HCT116 (cell line): ENCODE measurements at regions not wholly inside any gene's neighbourhood (a gene's known extent, or its start where the extent isn't known, plus 50 kb on each side); places are given as distances from the start of the nearest gene placed in this dataset.

ENCODE experiments used
- ATAC-seq: fragments of 200-7000 bp; cut with Tn5 transposase; 2 replicates; pipeline ENCODE4 v1.9.1; 2020; ENCODE audit warnings: mild to moderate bottlenecking, moderate library complexity
- BruUV-seq: library from RNA; stranded (reverse); fragments of 400-500 nt; replicated peaks from 2 replicates; lab custom pipeline; 2021; lab: Mats Ljungman, UMichigan
- CTCF ChIA-PET: fragments of 300-600 bp; sonication (Branson Sonifier 250); formaldehyde crosslinking; loops from one replicate; lab custom pipeline; 2021; ENCODE audit warnings: antibody characterized with exemption; lab: Charles Lee
- POLR2A ChIA-PET: fragments of 300-600, 350-600 bp; sonication (Branson Sonifier 250); formaldehyde crosslinking; loops from one replicate; lab custom pipeline; 2021; ENCODE audit warnings: antibody characterized with exemption; lab: Charles Lee
- RAD21 ChIA-PET, 2 experiments: fragments of 300-600 bp; sonication (Branson Sonifier 250); formaldehyde crosslinking; loops; one replicate each; lab custom pipeline; 2023; ENCODE audit warnings: low total read pairs in 2 of 2; ENCODE audit not compliant: uncharacterized antibody in 2 of 2, unreplicated experiment in 2 of 2, low non-redundant PET in 1 of 2; lab: Charles Lee
- DNase-seq: peaks from one replicate; pipeline ENCODE4 v3.0.0-alpha.2; 2010; ENCODE audit warnings: low read depth, low spot score
- H2AFZ ChIP-seq: fragments of 200-600 bp; shearing (Covaris generic), sonication (generic); 2 replicates; pipeline ENCODE4 v1.6.1; 2017; ENCODE audit warnings: low read depth, mixed run types, mixed read lengths, antibody characterized with exemption, low read length; ENCODE audit not compliant: poor library complexity, severe bottlenecking
- H3K27ac ChIP-seq: 2 replicates; pipeline ENCODE4 v1.5.1; 2012; ENCODE audit warnings: low read depth, low read length
- H3K27me3 ChIP-seq: fragments of 200-600 bp; sonication (generic); 2 replicates; pipeline ENCODE4 v1.6.1; 2016; ENCODE audit warnings: mixed run types, low read length, mixed read lengths; ENCODE audit not compliant: insufficient read depth
- H3K36me3 ChIP-seq, 2 experiments: fragments of 200-500 bp in 1 of 2; fragments of 200-600 bp in 1 of 2; sonication (Bioruptor generic) in 1 of 2; sonication (generic) in 1 of 2; 2 replicates each; pipeline versions ENCODE4 v1.5.1 to v1.6.1; 2014 to 2016; ENCODE audit warnings: low read length in 2 of 2, inconsistent platforms in 1 of 2, mixed read lengths in 1 of 2, mixed run types in 1 of 2; ENCODE audit not compliant: insufficient read depth in 2 of 2, control insufficient read depth in 1 of 2
- H3K4me1 ChIP-seq, 2 experiments: fragments of 200-600 bp in 1 of 2; sonication (generic) in 1 of 2; 2 replicates each; pipeline versions ENCODE4 v1.5.1 to v1.6.1; 2012 to 2017; ENCODE audit warnings: low read length in 2 of 2, inconsistent platforms in 1 of 2, mild to moderate bottlenecking in 1 of 2, mixed read lengths in 1 of 2, mixed run types in 1 of 2, moderate library complexity in 1 of 2; ENCODE audit not compliant: insufficient read depth in 2 of 2, control insufficient read depth in 1 of 2
- H3K4me2 ChIP-seq: fragments of 200-600 bp; sonication (generic); 2 replicates; pipeline ENCODE4 v1.6.1; 2017; ENCODE audit warnings: mixed run types, low read length, mixed read lengths
- H3K4me3 ChIP-seq, 2 experiments: fragments of 200-600 bp in 1 of 2; sonication (generic) in 1 of 2; replicated peaks in 1 of 2; 2 replicates each; pipeline ENCODE4 v1.5.1; 2011 to 2016; ENCODE audit warnings: low read length in 2 of 2, control low read depth in 1 of 2, low read depth in 1 of 2, mild to moderate bottlenecking in 1 of 2, mixed read lengths in 1 of 2, mixed run types in 1 of 2
- H3K79me2 ChIP-seq: fragments of 200-600 bp; sonication (generic); 2 replicates; pipeline ENCODE4 v1.6.1; 2017; ENCODE audit warnings: mild to moderate bottlenecking, mixed run types, low read length, moderate library complexity, mixed read lengths; ENCODE audit not compliant: insufficient read depth
- H3K9ac ChIP-seq: fragments of 200-600 bp; sonication (generic); 2 replicates; pipeline ENCODE4 v1.6.1; 2016; ENCODE audit warnings: low read length, mixed read lengths
- H3K9me2 ChIP-seq: fragments of 200-600 bp; sonication (generic), shearing (Covaris generic); 2 replicates; pipeline ENCODE4 v1.6.1; 2017; ENCODE audit warnings: mixed run types, mild to moderate bottlenecking, moderate library complexity; ENCODE audit not compliant: insufficient read depth
- H3K9me3 ChIP-seq, 2 experiments: fragments of 200-500 bp in 1 of 2; fragments of 200-600 bp in 1 of 2; sonication (Bioruptor generic) in 1 of 2; sonication (generic) in 1 of 2; 2 replicates each; pipeline ENCODE4 v1.6.1; 2014 to 2017; ENCODE audit warnings: low read length in 2 of 2, mixed read lengths in 2 of 2, inconsistent platforms in 1 of 2, low read depth in 1 of 2, mild to moderate bottlenecking in 1 of 2, mixed run types in 1 of 2, moderate library complexity in 1 of 2; ENCODE audit not compliant: control insufficient read depth in 1 of 2, insufficient read depth in 1 of 2
- H4K20me1 ChIP-seq: fragments of 200-600 bp; sonication (generic), shearing (Covaris generic); 2 replicates; pipeline ENCODE4 v1.6.1; 2017; ENCODE audit warnings: mixed run types, mild to moderate bottlenecking, moderate library complexity; ENCODE audit not compliant: insufficient read depth
- ATF3 ChIP-seq: IDR thresholded peaks from 2 replicates; pipeline ENCODE4 v1.6.1; 2012
- CBX3 ChIP-seq: IDR thresholded peaks from 2 replicates; pipeline ENCODE4 v1.6.1; 2012; ENCODE audit warnings: low read depth
- CEBPB ChIP-seq: IDR thresholded peaks from 2 replicates; pipeline ENCODE4 v1.6.1; 2012; ENCODE audit warnings: low read depth
- CTCF ChIP-seq, 3 experiments: fragments of 200-600 bp in 1 of 3; sonication (generic) in 1 of 3; IDR thresholded peaks in 2 of 3; conservative IDR thresholded peaks in 1 of 3; 2 replicates each; pipeline ENCODE4 v1.5.1; 2012 to 2017; ENCODE audit warnings: low read depth in 2 of 3, low read length in 2 of 3, antibody characterized with exemption in 1 of 3, borderline replicate concordance in 1 of 3, control low read depth in 1 of 3, mild to moderate bottlenecking in 1 of 3, mixed read lengths in 1 of 3, mixed run types in 1 of 3, moderate library complexity in 1 of 3; ENCODE audit not compliant: insufficient read depth in 1 of 3
- EZH2 ChIP-seq: fragments of 200-600 bp; sonication (generic); IDR thresholded peaks from 2 replicates; pipeline ENCODE4 v1.6.1; 2017; ENCODE audit warnings: antibody characterized with exemption, mixed run types
- FOSL1 ChIP-seq: IDR thresholded peaks from 2 replicates; pipeline ENCODE4 v1.6.1; 2012; ENCODE audit warnings: low read depth
- JUND ChIP-seq: IDR thresholded peaks from 2 replicates; pipeline ENCODE4 v1.6.1; 2012
- POLR2A ChIP-seq: IDR thresholded peaks from 2 replicates; pipeline ENCODE4 v1.7.0; 2011; ENCODE audit warnings: borderline replicate concordance; ENCODE audit not compliant: insufficient read depth, insufficient read length; ENCODE audit errors: extremely low read depth
- REST ChIP-seq: IDR thresholded peaks from 2 replicates; pipeline ENCODE4 v1.6.1; 2012; ENCODE audit warnings: low read depth
- ZNF274 ChIP-seq: fragments of 200-500 bp; sonication (Bioruptor generic); IDR thresholded peaks from 2 replicates; pipeline ENCODE4 v1.6.1; 2014; ENCODE audit warnings: mild to moderate bottlenecking, low read depth, low read length, inconsistent platforms
- intact Hi-C: fragments of 100-400 bp; cut with micrococcal nuclease; formaldehyde crosslinking; loops from 2 replicates; pipeline ENCODE4 v1.10.0; 2022
- TF ChIP-seq, protein P1 (sequence below): IDR thresholded peaks from 2 replicates; pipeline ENCODE4 v1.6.1; 2012

DNA sequence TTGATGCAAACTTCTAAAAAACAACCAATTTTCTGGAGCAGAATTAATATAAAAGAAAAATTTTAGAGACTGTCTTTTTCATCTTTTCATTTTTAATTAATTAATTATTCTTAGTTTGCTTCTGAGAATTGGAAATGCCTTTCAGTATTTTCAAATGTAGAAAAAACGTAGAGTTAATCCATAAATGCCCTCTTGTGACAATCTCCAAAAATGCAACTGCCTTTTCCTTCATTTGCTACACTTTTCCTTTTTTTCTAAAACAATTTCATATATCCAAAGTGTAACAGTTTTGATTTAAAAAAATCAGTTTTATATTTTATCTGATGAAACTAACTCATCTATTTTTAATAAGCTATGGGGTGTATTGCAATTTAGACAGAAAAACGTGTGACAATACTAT, 409.3 kb downstream of the PRKD1 start:
- POLR2A ChIA-PET = no interaction called here
- Histone ChIP-seq H4K20me1 (no peaks in the 10 kb centered on the region), H3K9ac (no peak overlapping the region), H3K36me3 (no peaks in the 10 kb centered on the region), H3K27me3 (no peaks in the 10 kb centered on the region), H2AFZ (no peak overlapping the region), H3K4me1 (no peaks in the 10 kb centered on the region), H3K27ac (no peak overlapping the region), H3K9me2 (no peaks in the 10 kb centered on the region), H3K9me3 (peaks cover 13 to 20% of the 10 kb centered on the region in 2 experiments; a peak in 2 of 4 replicates), H3K79me2 (no peaks in the 10 kb centered on the region), H3K4me2 (no peak overlapping the region), H3K4me3 (no peak overlapping the region)
- DNase-seq (no peak), ATAC-seq (no peak)
- CTCF ChIA-PET = no interaction called here
- intact Hi-C loops = no loop called here
- RAD21 ChIA-PET = no interaction called here
- TF ChIP-seq, protein P1, sequence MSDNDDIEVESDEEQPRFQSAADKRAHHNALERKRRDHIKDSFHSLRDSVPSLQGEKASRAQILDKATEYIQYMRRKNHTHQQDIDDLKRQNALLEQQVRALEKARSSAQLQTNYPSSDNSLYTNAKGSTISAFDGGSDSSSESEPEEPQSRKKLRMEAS = no peak
- no peak for TF ChIP-seq ATF3
- no peak for TF ChIP-seq ZNF274
- no peak for TF ChIP-seq CEBPB
- TF ChIP-seq EZH2 = no peak
- no peak for TF ChIP-seq JUND
- no peak for TF ChIP-seq CBX3
- no peak for TF ChIP-seq POLR2A
- no peak for TF ChIP-seq FOSL1
- no TSS peak for BruUV-seq

GRCh38 chr14:29521526-29522137, 406.0 kb downstream of the PRKD1 start:
- intact Hi-C loops = no loop called here
- peaks cover 11 to 13% of the 10 kb centered on the region in 2 experiments; a peak in 2 of 4 replicates for H3K9me3 ChIP-seq
- CTCF ChIA-PET = no interaction called here

More at GRCh38 chr14:29521526-29522137, 406.0 kb downstream of the PRKD1 start:
- Histone ChIP-seq H3K27ac (no peak overlapping the region), H3K4me3 (no peak overlapping the region), H3K9me2 (no peaks in the 10 kb centered on the region)
- no peak for DNase-seq
- ATAC-seq = no peak
- TF ChIP-seq CTCF (IDR thresholded peaks at IDR 0.05 in 2 of 3, conservative IDR thresholded peaks at IDR 0.05 in 1 of 3; ENCODE audit: borderline replicate concordance in 1 of 3, insufficient read depth in 1 of 3, low read depth in 2 of 3, low read length in 2 of 3) = peak in 1 of 3 experiments; percentile 16; a peak in 1 of 6 replicates
- TF ChIP-seq REST = no peak
- TF ChIP-seq, protein P1 = no peak
- TF ChIP-seq, all 23 proteins: peak for 1
- H3K4me1 ChIP-seq = no peaks in the 10 kb centered on the region
- H3K36me3 ChIP-seq = no peaks in the 10 kb centered on the region
- H3K27me3 ChIP-seq = no peaks in the 10 kb centered on the region
- H3K79me2 ChIP-seq = no peaks in the 10 kb centered on the region
- no peak overlapping the region for H2AFZ ChIP-seq
- no peaks in the 10 kb centered on the region for H4K20me1 ChIP-seq
- ChIA-PET RAD21 (no interaction called here), POLR2A (no interaction called here)
- BruUV-seq = no TSS peak
- no peak overlapping the region for H3K9ac ChIP-seq
- no peak overlapping the region for H3K4me2 ChIP-seq
